Lung (tissue), 11 donors: ENCODE measurements at regions not wholly inside any gene's neighbourhood (a gene's known extent, or its start where the extent isn't known, plus 50 kb on each side); places are given as distances from the start of the nearest gene placed in this dataset.

Experiments used
- ATAC-seq: fragments of 200-7000 bp; cut with Tn5 transposase; one replicate; pipeline ENCODE4 v1.9.1; 2020; ENCODE audit warnings: moderate number of reproducible peaks; ENCODE audit not compliant: insufficient read depth, low FRiP score
- DNase-seq, 3 donors: peaks; one replicate each; pipeline ENCODE4 v3.0.0-alpha.2; 2013 to 2017
- H3K27ac ChIP-seq, 2 donors: one replicate each; pipeline ENCODE4 v1.5.1; 2013; ENCODE audit warnings: mild to moderate bottlenecking in 2 of 2, moderate library complexity in 2 of 2, control low read depth in 1 of 2, inconsistent platforms in 1 of 2, low read depth in 1 of 2, low read length in 1 of 2
- H3K27me3 ChIP-seq, 3 donors: one replicate each; pipeline ENCODE4 v1.5.1; 2013; ENCODE audit warnings: low read length in 2 of 3; ENCODE audit not compliant: control insufficient read depth in 3 of 3, insufficient read depth in 3 of 3
- H3K36me3 ChIP-seq, 4 donors: one replicate each; pipeline ENCODE4 v1.5.1; 2013; ENCODE audit warnings: low read length in 4 of 4, mild to moderate bottlenecking in 1 of 4, moderate library complexity in 1 of 4; ENCODE audit not compliant: control insufficient read depth in 4 of 4, insufficient read depth in 4 of 4
- H3K4me1 ChIP-seq, 5 donors: one replicate each; pipeline ENCODE4 v1.5.1; 2013; ENCODE audit warnings: low read length in 5 of 5, mild to moderate bottlenecking in 2 of 5, moderate library complexity in 1 of 5; ENCODE audit not compliant: control insufficient read depth in 5 of 5, insufficient read depth in 5 of 5
- H3K4me3 ChIP-seq: one replicate; pipeline ENCODE4 v1.5.1; 2013; ENCODE audit warnings: mild to moderate bottlenecking, control low read depth, moderate library complexity
- H3K9ac ChIP-seq, 2 donors: one replicate each; pipeline ENCODE4 v1.5.1; 2013; ENCODE audit warnings: low read length in 2 of 2, control low read depth in 1 of 2; ENCODE audit not compliant: insufficient read depth in 1 of 2
- H3K9me3 ChIP-seq, 4 donors: one replicate each; pipeline ENCODE4 v1.5.1; 2013; ENCODE audit warnings: low read length in 3 of 4, mild to moderate bottlenecking in 1 of 4, moderate library complexity in 1 of 4; ENCODE audit not compliant: control insufficient read depth in 4 of 4, insufficient read depth in 3 of 4
- WGBS, 2 donors: extraction: QIAGEN DNeasy Blood & Tissue Kit; methylation state at CpG; one replicate each; pipeline ENCODE4 v1.1.7; 2013; 5-methylcytosine and 5-hydroxymethylcytosine counted together
- TF ChIP-seq, protein P1 (sequence below): IDR thresholded peaks from 2 replicates; pipeline ENCODE4 v1.5.1; 2012; ENCODE audit warnings: mild to moderate bottlenecking; ENCODE audit errors: control extremely low read depth, extremely low read depth
- donor health status: control.
- donor health status: control.
- donor health status: Bipolar disorder and iron deficiency.
- donor health status: healthy.
- donor health status: DM: yes; HTN: yes; CAD: no.

DNA sequence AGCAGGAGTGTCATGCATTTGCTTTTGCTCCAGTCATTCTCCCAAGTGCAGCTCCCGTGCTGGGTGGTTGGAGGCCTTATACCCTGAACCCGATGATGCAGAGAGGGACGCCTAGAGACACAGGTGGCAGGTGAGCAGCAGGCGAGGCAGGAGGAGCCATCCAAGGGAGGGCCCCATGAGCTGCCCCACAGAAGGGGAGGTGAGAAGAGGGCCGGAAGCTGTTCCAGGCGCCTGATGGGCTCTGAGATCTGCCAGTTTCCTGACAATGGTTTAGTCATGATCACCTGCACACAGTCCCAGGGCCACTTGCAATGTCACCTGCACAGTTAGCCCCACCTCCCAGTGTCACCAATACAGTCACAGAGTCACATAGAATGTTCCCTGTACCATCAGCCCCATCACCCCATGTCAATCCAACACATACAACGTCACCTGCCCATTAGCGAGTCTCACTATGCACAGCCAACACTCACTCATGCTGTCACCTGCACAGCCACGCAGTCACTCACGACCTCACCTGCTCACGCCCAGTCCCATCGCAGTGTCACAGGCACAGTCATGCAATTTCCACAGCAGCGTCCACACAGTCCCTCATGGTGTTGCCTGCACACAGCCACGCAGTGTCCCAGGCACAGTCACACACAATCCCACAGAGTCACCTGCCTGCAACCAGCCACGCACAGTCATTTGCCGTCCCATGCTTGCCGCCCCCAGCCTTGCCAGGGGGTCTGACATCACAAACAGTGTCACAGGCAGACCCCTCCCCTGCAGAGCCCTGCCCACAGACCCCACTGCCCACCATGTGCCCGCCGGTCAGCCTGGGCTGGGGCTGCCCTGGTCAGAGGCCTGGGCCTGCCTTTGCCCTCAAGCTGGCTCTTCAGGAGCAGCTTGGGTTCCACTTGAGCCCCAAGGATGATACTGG lies 113.4 kb downstream of the LHX2 start:
- H3K9ac ChIP-seq: no peak overlapping the region
- no peak overlapping the region for H3K27ac ChIP-seq
- H3K9me3 ChIP-seq: peaks cover 0 to 12% (median 4%) of the 10 kb centered on the region in 4 donors
- no peaks in the 10 kb centered on the region for H3K4me1 ChIP-seq
- TF ChIP-seq, protein P1, sequence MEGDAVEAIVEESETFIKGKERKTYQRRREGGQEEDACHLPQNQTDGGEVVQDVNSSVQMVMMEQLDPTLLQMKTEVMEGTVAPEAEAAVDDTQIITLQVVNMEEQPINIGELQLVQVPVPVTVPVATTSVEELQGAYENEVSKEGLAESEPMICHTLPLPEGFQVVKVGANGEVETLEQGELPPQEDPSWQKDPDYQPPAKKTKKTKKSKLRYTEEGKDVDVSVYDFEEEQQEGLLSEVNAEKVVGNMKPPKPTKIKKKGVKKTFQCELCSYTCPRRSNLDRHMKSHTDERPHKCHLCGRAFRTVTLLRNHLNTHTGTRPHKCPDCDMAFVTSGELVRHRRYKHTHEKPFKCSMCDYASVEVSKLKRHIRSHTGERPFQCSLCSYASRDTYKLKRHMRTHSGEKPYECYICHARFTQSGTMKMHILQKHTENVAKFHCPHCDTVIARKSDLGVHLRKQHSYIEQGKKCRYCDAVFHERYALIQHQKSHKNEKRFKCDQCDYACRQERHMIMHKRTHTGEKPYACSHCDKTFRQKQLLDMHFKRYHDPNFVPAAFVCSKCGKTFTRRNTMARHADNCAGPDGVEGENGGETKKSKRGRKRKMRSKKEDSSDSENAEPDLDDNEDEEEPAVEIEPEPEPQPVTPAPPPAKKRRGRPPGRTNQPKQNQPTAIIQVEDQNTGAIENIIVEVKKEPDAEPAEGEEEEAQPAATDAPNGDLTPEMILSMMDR: no peak
- no peaks in the 10 kb centered on the region for H3K27me3 ChIP-seq
- no peaks in the 10 kb centered on the region for H3K36me3 ChIP-seq
- ATAC-seq (no peak), DNase-seq (no peak)
- no peak overlapping the region for H3K4me3 ChIP-seq
- WGBS, 2 donors: 83 to 91% methylated on average over 19 of the region's 19 CpGs

DNA sequence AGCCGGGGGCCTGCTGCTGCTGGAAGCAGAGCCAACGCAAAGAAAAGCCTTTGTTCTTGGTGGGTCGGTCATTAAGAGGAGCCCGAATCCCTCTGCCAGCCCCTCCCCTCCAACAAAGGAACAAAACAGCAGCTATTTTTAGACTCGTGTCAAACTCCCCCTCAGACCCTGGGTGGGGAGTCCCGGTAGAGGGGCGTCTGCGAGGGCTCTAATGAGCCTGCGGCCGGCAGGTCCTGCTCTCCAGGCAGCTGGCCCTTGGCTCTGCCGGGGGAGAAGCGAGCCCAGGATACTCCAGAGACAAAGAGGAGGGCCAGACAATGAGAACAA lies 114.0 kb downstream of the LHX2 start:
- ATAC-seq: no peak

GRCh38 chr9:124126648-124127646 lies 115.4 kb downstream of the LHX2 start:
- ATAC-seq (peak; percentile 49), DNase-seq (peak; percentile 61 to 67 (median 64))
- Histone ChIP-seq H3K27me3 (peaks cover 0 to 3% (median 0%) of the 10 kb centered on the region in 3 donors), H3K27ac (no peak overlapping the region), H3K4me3 (no peak overlapping the region), H3K4me1 (no peaks in the 10 kb centered on the region), H3K9me3 (peaks cover 0 to 9% (median 1%) of the 10 kb centered on the region in 4 donors), H3K9ac (no peak overlapping the region), H3K36me3 (no peaks in the 10 kb centered on the region)
- WGBS, 2 donors: 32 to 34% methylated on average over 19 of the region's 19 CpGs
- TF ChIP-seq, protein P1: peak; percentile 93

More for the DNA sequence above, 114.0 kb downstream of the LHX2 start:
- Histone ChIP-seq H3K36me3 (no peaks in the 10 kb centered on the region), H3K9ac (no peak overlapping the region), H3K4me1 (no peaks in the 10 kb centered on the region), H3K27me3 (peaks cover 0 to under 1% (median 0%) of the 10 kb centered on the region in 3 donors), H3K9me3 (peaks cover 0 to 12% (median 4%) of the 10 kb centered on the region in 4 donors), H3K4me3 (no peak overlapping the region), H3K27ac (no peak overlapping the region)
- 24 to 40% methylated on average over 12 of the region's 12 CpGs for WGBS, 2 donors
- no peak for DNase-seq
- TF ChIP-seq, protein P1: no peak
